Fibroblast of lung (primary cell): ENCODE measurements at regions not wholly inside any gene's neighbourhood (a gene's known extent, or its start where the extent isn't known, plus 50 kb on each side); places are given as distances from the start of the nearest gene placed in this dataset.
"Not testable (repeated sequence)": the region's sequence is repeated elsewhere in the genome, so short reads cannot be mapped to it uniquely, and the experiment has no call there.

Experiments used
- DNase-seq, 2 donors: peaks; one replicate each; pipeline versions ENCODE4 v3.0.0 to v3.0.0-alpha.2; 2010; ENCODE audit warnings: low read depth in 2 of 2
- H2AFZ ChIP-seq: 2 replicates; pipeline ENCODE4 v1.5.1; 2012; ENCODE audit warnings: low read length, control low read depth, inconsistent platforms
- H3K27ac ChIP-seq: 2 replicates; pipeline ENCODE4 v1.5.1; 2011; ENCODE audit warnings: low read length, control low read depth; ENCODE audit not compliant: insufficient read depth
- H3K27me3 ChIP-seq: 2 replicates; pipeline ENCODE4 v1.5.1; 2011; ENCODE audit warnings: mild to moderate bottlenecking, low read length; ENCODE audit not compliant: control insufficient read depth, insufficient read depth
- H3K36me3 ChIP-seq: 2 replicates; pipeline ENCODE4 v1.5.1; 2011; ENCODE audit warnings: low read length; ENCODE audit not compliant: control insufficient read depth, insufficient read depth
- H3K4me1 ChIP-seq: 2 replicates; pipeline ENCODE4 v1.5.1; 2011; ENCODE audit warnings: low read length; ENCODE audit not compliant: control insufficient read depth, insufficient read depth; ENCODE audit errors: extremely low read depth
- H3K4me2 ChIP-seq: 2 replicates; pipeline ENCODE4 v1.5.1; 2011; ENCODE audit warnings: low read length, control low read depth; ENCODE audit not compliant: insufficient read depth; ENCODE audit errors: extremely low read depth
- H3K4me3 ChIP-seq, 4 experiments: fragments of 200-600 bp in 1 of 4; sonication (generic) in 1 of 4; replicated peaks in 1 of 4; 2 replicates each; pipeline ENCODE4 v1.5.1; 2011 to 2016; ENCODE audit warnings: low read length in 4 of 4, low read depth in 3 of 4, mild to moderate bottlenecking in 3 of 4, control low read depth in 2 of 4, inconsistent platforms in 1 of 4, mixed read lengths in 1 of 4; ENCODE audit not compliant: insufficient read depth in 1 of 4; ENCODE audit errors: control extremely low read depth in 1 of 4
- H3K79me2 ChIP-seq: 2 replicates; pipeline ENCODE4 v1.5.1; 2012; ENCODE audit warnings: mild to moderate bottlenecking, low read length, inconsistent platforms; ENCODE audit not compliant: control insufficient read depth, insufficient read depth
- H3K9ac ChIP-seq: 2 replicates; pipeline ENCODE4 v1.5.1; 2011; ENCODE audit warnings: mild to moderate bottlenecking, low read length, control low read depth; ENCODE audit not compliant: insufficient read depth
- H3K9me3 ChIP-seq: 2 replicates; pipeline ENCODE4 v1.5.1; 2012; ENCODE audit warnings: low read depth, low read length; ENCODE audit not compliant: control insufficient read depth, insufficient read depth
- H4K20me1 ChIP-seq: 2 replicates; pipeline ENCODE4 v1.5.1; 2011; ENCODE audit warnings: low read length; ENCODE audit not compliant: control insufficient read depth, insufficient read depth; ENCODE audit errors: extremely low read depth

- not testable (repeated sequence) for H3K9me3 ChIP-seq, H4K20me1 ChIP-seq, H3K27me3 ChIP-seq, H3K4me3 ChIP-seq, H3K36me3 ChIP-seq, H2AFZ ChIP-seq, H3K4me2 ChIP-seq, H3K79me2 ChIP-seq, H3K4me1 ChIP-seq, H3K9ac ChIP-seq
- DNase-seq, result peak; percentile 73 to 86
- H3K27ac ChIP-seq, result peak overlapping the region; percentile 62
Measured at GRCh38 chr16:88186889-88187870, 195.6 kb upstream of the ZNF469 start.

GRCh38 chr16:88188171-88188895, 194.4 kb upstream of the ZNF469 start:
- H3K36me3 ChIP-seq, H3K9me3 ChIP-seq, H3K27me3 ChIP-seq, H3K4me2 ChIP-seq, H3K4me1 ChIP-seq, DNase-seq, H2AFZ ChIP-seq, H3K4me3 ChIP-seq, H4K20me1 ChIP-seq, H3K79me2 ChIP-seq, H3K9ac ChIP-seq, H3K27ac ChIP-seq: not testable (repeated sequence)

DNA sequence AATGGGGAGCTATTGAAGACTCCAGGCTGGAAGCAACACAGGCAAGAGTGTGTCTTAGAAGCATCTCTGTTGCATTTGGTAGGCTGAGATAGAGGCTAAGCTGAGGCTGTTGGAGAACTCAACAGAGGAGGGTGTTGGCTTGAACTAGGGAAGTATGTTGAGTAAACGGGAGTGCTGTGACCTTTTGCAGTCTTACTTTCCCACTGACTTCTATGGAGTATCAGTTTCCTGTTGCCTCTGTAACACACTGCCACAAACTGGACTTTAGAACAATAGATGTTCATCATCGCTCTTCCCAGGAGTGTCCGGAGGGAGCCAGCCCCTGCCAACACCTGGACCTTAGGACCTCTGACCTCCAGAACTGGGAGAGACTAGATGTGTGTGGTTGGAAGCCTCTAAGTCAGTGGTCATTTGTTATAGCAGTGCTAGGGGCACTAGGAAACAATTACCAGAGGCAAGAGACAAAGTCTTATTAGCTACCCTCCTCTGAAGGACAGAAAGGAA, 192.1 kb upstream of the ZNF469 start:
- not testable (repeated sequence) for H3K4me2 ChIP-seq, H3K9ac ChIP-seq, H3K79me2 ChIP-seq, H3K9me3 ChIP-seq, H3K27ac ChIP-seq, H3K36me3 ChIP-seq, H4K20me1 ChIP-seq, H2AFZ ChIP-seq, H3K4me1 ChIP-seq, H3K4me3 ChIP-seq, H3K27me3 ChIP-seq
- peak in 1 of 2 donors; percentile 34 for DNase-seq

GRCh38 chr16:88191168-88191567, 191.6 kb upstream of the ZNF469 start:
- H3K27ac ChIP-seq, H3K79me2 ChIP-seq, H3K4me1 ChIP-seq, H3K27me3 ChIP-seq, H3K4me3 ChIP-seq, H3K36me3 ChIP-seq, H3K4me2 ChIP-seq, DNase-seq, H2AFZ ChIP-seq, H3K9ac ChIP-seq, H4K20me1 ChIP-seq, H3K9me3 ChIP-seq: not testable (repeated sequence)
